ENCODE measurements at regions not wholly inside any gene's neighbourhood (a gene's known extent, or its start where the extent isn't known, plus 50 kb on each side); places are given as distances from the start of the nearest gene placed in this dataset.

DNA sequence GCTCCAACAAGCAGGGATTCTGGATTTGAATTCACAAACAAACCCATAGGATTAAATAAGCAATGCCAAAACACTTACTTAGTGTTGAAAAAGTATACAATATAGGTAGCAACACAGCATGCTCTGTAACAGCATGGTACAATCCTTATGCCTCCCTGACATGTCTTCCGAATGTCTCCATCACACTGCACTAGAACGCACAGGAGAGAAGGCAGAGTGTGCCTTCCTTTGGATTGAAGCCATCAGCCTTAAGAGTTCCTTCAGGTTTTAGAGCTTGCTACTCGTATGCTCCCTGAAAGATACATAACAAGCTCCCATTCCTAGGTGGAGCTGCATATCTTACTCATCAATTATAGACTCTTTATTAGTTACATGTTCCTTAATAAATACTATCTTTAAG lies 1573.9 kb upstream of the PRR20A start:
- H3K4me2 ChIP-seq (ENCODE audit: extremely low read depth, insufficient read depth, low read length) = no peak overlapping the region
- no peaks in the 10 kb centered on the region for H3K36me3 ChIP-seq (ENCODE audit: control insufficient read depth, insufficient read depth, low read length)
- no peak overlapping the region for H3K4me3 ChIP-seq (replicated peaks in 1 of 4; ENCODE audit: control extremely low read depth in 1 of 4, insufficient read depth in 1 of 4, low read depth in 3 of 4, low read length in 4 of 4)
- no peaks in the 10 kb centered on the region for H3K79me2 ChIP-seq (ENCODE audit: control insufficient read depth, insufficient read depth, low read length)
- H4K20me1 ChIP-seq (ENCODE audit: control insufficient read depth, extremely low read depth, insufficient read depth, low read length) = no peaks in the 10 kb centered on the region
- H3K9me3 ChIP-seq (ENCODE audit: control insufficient read depth, insufficient read depth, low read depth, low read length) = no peaks in the 10 kb centered on the region
- no peak for DNase-seq (ENCODE audit: low read depth in 2 of 2)
- H3K9ac ChIP-seq (ENCODE audit: insufficient read depth, low read length) = no peak overlapping the region
- no peaks in the 10 kb centered on the region for H3K4me1 ChIP-seq (ENCODE audit: control insufficient read depth, extremely low read depth, insufficient read depth, low read length)
- no peak overlapping the region for H2AFZ ChIP-seq (ENCODE audit: low read length)
- H3K27me3 ChIP-seq (ENCODE audit: control insufficient read depth, insufficient read depth, low read length) = no peaks in the 10 kb centered on the region
- no peak for TF ChIP-seq EZH2 (IDR thresholded peaks at IDR 0.05; ENCODE audit: low read length, missing control alignments)
- TF ChIP-seq, protein P1, sequence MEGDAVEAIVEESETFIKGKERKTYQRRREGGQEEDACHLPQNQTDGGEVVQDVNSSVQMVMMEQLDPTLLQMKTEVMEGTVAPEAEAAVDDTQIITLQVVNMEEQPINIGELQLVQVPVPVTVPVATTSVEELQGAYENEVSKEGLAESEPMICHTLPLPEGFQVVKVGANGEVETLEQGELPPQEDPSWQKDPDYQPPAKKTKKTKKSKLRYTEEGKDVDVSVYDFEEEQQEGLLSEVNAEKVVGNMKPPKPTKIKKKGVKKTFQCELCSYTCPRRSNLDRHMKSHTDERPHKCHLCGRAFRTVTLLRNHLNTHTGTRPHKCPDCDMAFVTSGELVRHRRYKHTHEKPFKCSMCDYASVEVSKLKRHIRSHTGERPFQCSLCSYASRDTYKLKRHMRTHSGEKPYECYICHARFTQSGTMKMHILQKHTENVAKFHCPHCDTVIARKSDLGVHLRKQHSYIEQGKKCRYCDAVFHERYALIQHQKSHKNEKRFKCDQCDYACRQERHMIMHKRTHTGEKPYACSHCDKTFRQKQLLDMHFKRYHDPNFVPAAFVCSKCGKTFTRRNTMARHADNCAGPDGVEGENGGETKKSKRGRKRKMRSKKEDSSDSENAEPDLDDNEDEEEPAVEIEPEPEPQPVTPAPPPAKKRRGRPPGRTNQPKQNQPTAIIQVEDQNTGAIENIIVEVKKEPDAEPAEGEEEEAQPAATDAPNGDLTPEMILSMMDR (conservative IDR thresholded peaks at IDR 0.05 in 1 of 2, IDR thresholded peaks at IDR 0.05 in 1 of 2; ENCODE audit: low read depth in 1 of 2, low read length in 2 of 2) = no peak
- H3K27ac ChIP-seq (ENCODE audit: insufficient read depth, low read length) = no peak overlapping the region

DNA sequence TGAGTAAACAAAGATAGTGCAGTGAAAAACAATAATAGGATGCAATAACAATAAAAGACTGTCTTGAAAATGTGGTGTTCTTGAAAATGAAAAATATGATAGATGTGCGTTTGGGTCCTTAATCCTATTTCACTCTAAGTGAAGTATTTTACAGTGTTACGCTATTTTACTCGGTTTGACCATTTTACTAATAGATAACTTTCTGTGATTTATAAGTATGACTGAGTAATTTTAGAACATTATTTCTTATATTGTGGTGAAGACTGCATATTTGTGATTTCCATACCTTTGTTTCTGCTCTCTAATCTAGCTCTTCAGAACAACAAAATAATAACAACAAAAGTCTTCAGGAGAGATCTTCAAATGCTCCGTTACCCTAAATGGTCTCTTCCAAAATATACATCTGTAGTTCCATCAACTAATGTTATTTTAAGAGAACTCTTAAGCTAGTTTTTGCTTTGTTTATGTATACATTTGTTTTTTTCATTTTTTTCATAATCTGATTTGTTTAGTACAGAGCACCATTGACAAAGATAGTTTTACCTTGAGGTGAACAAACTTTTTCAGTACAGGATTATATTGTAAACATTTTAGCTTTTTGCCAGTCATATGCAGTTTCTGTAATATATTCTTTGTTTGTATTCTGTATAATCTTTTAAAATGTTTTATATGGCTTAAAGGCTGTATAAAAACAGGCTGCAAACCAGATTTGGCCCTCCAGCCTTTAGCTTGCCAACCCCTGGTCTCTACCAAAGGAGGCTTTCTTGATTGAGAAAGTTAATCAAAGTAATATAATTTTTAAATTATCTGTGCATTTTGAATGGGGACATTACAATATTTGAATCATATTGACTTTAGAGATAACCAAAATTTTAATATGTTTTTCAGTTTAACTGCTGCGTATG lies 1572.7 kb upstream of the PRR20A start:
- H3K9ac ChIP-seq (ENCODE audit: insufficient read depth, low read length) = no peak overlapping the region
- H3K4me2 ChIP-seq (ENCODE audit: extremely low read depth, insufficient read depth, low read length) = no peak overlapping the region
- TF ChIP-seq, protein P1 (conservative IDR thresholded peaks at IDR 0.05 in 1 of 2, IDR thresholded peaks at IDR 0.05 in 1 of 2; ENCODE audit: low read depth in 1 of 2, low read length in 2 of 2) = no peak
- no peak for TF ChIP-seq EZH2 (IDR thresholded peaks at IDR 0.05; ENCODE audit: low read length, missing control alignments)
- no peaks in the 10 kb centered on the region for H3K9me3 ChIP-seq (ENCODE audit: control insufficient read depth, insufficient read depth, low read depth, low read length)
- no peak overlapping the region for H2AFZ ChIP-seq (ENCODE audit: low read length)
- no peaks in the 10 kb centered on the region for H3K4me1 ChIP-seq (ENCODE audit: control insufficient read depth, extremely low read depth, insufficient read depth, low read length)
- no peak overlapping the region for H3K27ac ChIP-seq (ENCODE audit: insufficient read depth, low read length)
- no peaks in the 10 kb centered on the region for H4K20me1 ChIP-seq (ENCODE audit: control insufficient read depth, extremely low read depth, insufficient read depth, low read length)
- DNase-seq (ENCODE audit: low read depth in 2 of 2) = no peak
- H3K36me3 ChIP-seq (ENCODE audit: control insufficient read depth, insufficient read depth, low read length) = no peaks in the 10 kb centered on the region
- no peaks in the 10 kb centered on the region for H3K79me2 ChIP-seq (ENCODE audit: control insufficient read depth, insufficient read depth, low read length)
- no peaks in the 10 kb centered on the region for H3K27me3 ChIP-seq (ENCODE audit: control insufficient read depth, insufficient read depth, low read length)
- no peak overlapping the region for H3K4me3 ChIP-seq (replicated peaks in 1 of 4; ENCODE audit: control extremely low read depth in 1 of 4, insufficient read depth in 1 of 4, low read depth in 3 of 4, low read length in 4 of 4)

DNA sequence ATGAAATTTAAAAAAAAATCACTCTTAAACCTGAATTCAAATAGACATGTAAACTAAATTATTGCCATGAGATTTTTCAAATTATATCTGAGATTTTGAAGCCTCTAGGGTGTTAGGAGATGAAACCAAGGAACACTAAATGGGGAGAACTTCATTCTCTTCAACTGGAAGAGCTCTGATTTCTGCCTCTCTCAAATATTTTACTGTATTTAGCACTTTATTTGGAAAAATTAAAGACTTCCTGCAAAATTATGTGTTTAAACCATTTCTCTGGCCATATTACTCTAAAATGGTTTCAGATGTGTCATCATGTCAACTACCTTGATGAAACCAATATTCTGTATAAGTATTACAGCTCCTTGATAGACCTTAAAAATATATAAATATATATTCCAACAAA lies 1571.6 kb upstream of the PRR20A start:
- no peak for DNase-seq (ENCODE audit: low read depth in 2 of 2)
- Histone ChIP-seq H3K9me3 (ENCODE audit: control insufficient read depth, insufficient read depth, low read depth, low read length) (no peaks in the 10 kb centered on the region), H3K27ac (ENCODE audit: insufficient read depth, low read length) (no peak overlapping the region), H3K9ac (ENCODE audit: insufficient read depth, low read length) (no peak overlapping the region), H3K27me3 (ENCODE audit: control insufficient read depth, insufficient read depth, low read length) (no peaks in the 10 kb centered on the region), H4K20me1 (ENCODE audit: control insufficient read depth, extremely low read depth, insufficient read depth, low read length) (no peaks in the 10 kb centered on the region), H2AFZ (ENCODE audit: low read length) (no peak overlapping the region), H3K4me1 (ENCODE audit: control insufficient read depth, extremely low read depth, insufficient read depth, low read length) (no peaks in the 10 kb centered on the region), H3K36me3 (ENCODE audit: control insufficient read depth, insufficient read depth, low read length) (no peaks in the 10 kb centered on the region), H3K79me2 (ENCODE audit: control insufficient read depth, insufficient read depth, low read length) (no peaks in the 10 kb centered on the region), H3K4me3 (replicated peaks in 1 of 4; ENCODE audit: control extremely low read depth in 1 of 4, insufficient read depth in 1 of 4, low read depth in 3 of 4, low read length in 4 of 4) (no peak overlapping the region), H3K4me2 (ENCODE audit: extremely low read depth, insufficient read depth, low read length) (no peak overlapping the region)
- TF ChIP-seq EZH2 (IDR thresholded peaks at IDR 0.05; ENCODE audit: low read length, missing control alignments) = no peak
- TF ChIP-seq, protein P1 (conservative IDR thresholded peaks at IDR 0.05 in 1 of 2, IDR thresholded peaks at IDR 0.05 in 1 of 2; ENCODE audit: low read depth in 1 of 2, low read length in 2 of 2) = no peak
